DMS153 (cell line): ENCODE measurements at regions not wholly inside any gene's neighbourhood (a gene's known extent, or its start where the extent isn't known, plus 50 kb on each side); places are given as distances from the start of the nearest gene placed in this dataset.

Experiments
- DNase-seq: peaks from one replicate; lab custom pipeline; 2025; lab: John Stamatoyannopoulos, UW

DNA sequence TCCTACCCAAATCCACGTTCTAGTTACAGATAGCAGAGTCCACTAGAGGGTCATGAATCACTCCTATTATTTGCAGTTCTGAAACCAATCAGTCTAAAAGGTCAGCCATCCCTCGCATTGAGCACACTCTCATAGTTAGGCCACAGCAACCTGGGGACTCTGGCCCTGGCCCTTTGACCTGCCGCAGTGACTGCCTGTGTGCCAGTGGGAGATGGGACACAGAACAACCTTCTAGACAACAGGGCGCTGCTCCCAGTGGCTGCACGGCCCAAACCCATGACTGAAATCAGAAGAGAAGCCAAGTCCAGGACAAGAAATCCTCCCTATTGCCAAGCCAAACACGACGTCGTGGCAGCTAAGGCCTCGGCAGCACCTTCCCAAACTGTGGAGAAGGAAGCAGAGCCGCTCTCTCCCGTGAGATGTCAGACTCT lies 158.5 kb downstream of the HERPUD2 start:
- DNase-seq, result no peak

DNA sequence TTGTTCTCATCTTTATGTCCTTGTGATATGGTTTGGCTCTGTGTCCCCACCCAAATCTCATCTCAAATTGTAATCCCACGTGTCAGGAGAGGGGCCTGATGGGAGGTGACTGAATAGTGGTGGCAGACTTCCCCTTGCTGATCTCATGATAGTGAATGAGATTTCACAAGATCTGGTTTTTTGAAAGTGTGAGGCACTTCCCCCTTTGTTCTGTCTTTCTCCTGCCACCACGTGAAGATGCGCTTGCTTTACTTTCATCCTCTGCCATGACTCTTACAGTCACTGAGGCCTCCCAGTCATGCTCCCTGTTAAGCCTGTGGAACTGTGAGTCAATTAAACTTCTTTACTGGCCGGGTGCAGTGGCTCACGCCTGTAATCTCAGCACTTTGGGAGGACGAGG lies 161.0 kb downstream of the HERPUD2 start:
- no peak for DNase-seq

DNA sequence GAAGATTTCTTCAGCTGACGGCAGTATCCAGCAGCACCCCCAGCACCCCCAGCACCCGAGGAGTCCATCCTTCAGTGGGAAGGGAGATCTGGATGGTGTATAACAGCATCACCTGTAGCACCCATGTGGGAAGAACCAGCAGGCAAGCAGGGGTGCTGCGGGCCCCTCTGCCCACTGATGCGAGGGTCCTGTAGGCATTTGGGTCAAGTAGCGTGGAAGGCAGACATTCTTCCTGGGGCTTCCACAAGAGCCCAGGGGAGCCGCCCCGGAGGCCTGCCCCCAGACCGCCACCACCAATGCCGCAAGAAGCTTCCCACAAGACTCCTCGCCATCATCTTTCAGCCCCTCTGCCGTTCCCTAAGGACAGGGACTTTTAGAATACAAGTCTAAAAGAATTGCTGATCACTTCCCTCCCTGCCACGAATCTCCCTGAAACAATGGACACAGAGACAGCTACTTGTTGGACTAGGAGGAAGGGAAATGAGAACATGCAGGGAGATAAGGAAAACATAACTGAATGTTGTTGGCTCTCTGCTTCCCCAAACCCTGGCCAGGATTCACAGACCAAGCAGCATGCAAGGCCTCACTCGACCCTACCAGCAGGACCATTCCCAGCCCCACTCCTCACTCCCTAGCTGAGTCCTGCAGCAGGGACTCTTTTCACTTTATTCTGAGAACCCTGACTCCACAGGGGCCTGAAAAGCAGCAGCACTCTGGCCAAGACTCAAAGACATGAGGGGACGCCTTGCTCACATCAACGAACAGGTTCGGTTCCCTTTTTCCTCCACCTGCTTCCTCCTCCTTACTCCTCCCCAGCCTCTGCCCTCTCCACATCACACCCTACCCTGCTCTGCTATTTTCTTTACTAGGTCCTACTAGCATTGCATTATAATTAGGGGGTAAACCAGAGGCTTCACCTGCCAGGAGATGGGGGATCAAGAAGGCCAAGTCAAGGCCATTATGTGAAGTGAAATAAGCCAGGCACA lies 164.5 kb downstream of the HERPUD2 start:
- DNase-seq, result no peak

DNA sequence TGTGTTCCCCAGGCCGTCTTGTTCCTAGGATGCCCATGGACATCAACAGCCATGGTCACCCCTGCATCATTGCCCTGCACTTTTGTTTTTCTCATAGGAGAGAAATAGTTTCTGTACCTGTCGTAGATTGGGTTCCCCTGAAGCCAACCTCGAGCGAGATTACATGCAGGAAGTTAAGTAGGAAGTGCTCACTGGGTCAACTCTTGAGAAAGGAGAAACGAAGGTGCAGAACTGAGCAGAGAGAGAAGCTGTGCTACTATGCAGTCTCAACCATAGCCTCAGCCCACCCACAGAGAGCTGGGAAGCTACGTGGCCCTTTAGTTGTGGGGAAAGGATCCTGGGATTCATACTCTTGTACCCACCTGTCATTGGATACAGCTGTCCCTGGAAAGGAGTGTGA lies 165.2 kb downstream of the HERPUD2 start:
- DNase-seq, result no peak

DNA sequence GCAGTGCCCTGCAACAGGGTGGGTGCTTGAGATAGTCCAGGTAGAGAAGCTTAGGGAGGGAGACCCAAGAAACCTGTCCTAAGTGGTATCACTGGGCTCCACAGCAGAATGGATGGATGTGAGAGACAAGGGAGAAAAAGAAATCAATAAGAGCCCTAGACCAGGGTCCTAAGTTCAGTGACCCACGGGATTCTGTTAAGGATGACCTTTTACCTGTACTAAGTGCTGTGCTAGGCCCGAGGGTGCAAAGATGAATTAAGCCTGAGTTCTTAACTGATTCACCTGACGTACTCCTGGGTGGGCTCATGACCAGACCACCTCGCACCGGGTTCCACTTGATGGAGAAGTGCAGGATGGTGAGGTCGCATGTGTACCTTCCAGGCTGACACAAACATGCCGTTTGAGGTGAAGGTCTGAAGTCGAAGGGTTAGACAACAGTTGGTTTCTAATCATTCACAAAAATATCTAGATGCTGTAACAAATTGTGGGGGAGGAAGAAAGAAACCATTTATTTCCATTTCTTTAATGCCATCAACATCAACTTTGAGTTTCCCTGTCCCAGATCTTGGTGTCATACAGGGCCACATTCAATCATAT lies 166.5 kb downstream of the HERPUD2 start:
- DNase-seq, result no peak

DNA sequence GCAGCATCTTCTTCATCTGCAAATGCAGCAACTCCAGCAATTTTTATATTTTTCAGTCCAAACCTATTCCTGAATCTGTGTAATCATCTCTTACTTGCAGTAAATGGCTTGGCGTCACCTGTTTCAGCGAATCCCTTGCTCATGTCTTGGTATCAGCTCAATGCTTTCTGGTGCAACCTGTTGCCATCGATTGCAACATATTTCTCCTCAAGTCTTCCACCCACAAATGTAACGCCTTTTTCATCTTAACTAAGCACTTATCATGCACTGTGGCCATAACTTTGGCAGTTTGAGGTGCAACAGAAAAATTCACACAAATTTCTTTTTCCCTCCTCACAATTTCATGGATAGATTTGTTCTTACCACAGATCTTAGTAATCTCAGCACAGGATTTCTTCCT lies 168.3 kb downstream of the HERPUD2 start:
- DNase-seq, result no peak

DNA sequence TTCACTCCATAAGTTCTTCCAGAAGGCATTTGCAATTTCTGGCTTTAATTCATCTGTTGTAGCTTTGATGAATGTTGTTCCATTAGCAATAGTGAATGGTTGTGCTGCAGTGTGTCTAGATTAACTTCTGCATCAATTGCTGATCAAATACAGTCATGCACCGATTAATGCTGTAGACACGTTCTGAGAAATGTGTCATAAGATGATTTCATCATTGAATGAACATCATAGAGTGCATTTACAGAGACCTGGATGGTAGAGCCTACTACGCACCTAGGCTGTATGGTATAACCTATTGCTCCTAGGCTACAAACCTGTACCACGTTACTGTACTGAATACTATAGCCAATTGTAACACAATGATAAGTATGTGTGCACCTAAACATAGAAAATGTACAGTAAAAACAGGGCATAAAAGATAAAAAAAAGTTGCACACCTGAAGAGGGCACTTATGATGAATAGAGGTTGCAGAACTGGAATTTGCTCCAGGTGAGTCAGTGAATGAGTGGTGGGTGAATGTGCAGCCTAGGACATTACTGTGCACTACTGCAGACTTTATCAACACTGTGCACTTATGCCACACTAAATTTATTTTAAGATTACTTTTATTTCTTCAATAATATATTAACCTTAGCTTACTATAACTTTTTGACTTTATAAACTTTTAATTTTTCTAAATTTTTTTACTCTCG lies 170.7 kb downstream of the HERPUD2 start:
- DNase-seq, result no peak

DNA sequence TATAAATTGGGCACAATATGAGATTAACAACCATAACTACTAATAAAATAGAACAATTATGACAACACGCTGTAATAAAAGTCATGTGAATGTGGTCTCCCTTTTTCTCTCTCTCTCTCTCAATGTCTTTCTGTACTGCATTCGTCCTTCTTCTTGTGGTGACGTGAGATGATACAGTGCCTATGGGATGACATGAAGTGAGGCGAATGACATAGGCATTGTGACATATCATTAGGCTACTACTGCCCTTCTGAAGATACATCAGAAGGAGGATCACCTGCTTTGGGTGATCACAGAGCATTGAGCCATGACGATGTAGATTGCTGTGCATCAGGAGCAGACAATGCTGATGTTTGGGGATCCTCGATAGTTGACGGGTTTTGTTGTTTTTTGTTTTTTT lies 171.6 kb downstream of the HERPUD2 start:
- no peak for DNase-seq

DNA sequence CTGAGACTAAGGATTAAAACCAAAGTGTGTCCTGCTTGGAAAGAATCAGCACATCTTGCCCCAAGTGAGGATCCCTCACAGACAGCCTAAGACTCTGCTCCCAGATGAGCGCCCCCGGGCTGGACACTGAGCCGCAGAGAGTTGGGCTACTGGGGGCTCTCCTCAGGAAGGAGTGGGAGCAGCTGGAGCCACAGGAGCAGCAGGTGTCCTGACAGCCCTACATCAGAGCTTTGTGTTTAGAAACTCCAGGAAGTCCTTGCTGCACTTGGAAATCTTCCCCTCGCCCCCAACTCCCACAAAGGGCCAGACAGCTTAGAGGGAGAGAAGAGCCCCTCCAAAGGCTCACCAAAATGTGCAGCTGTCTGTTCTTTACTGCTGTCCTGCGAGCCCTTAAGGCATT lies 172.2 kb downstream of the HERPUD2 start:
- no peak for DNase-seq

DNA sequence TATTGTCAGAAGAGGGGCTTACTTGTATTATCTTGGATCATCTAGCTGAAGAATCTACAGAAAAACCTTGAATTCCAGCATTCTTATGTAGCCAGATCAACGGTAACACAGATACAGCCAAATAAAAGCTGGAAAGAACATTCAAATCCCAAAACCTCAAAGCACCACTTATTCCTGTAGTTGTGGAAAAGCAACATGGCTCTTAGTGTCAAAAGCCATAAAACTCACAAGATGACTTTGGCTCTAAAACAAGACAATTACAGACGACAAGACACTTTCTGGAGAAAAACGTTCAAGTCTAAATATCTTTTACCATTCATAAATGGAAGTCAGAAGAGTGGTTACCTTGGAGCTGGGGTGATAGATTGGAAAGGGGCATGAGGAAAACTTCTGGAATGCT lies 173.0 kb downstream of the HERPUD2 start:
- DNase-seq, result no peak

DNA sequence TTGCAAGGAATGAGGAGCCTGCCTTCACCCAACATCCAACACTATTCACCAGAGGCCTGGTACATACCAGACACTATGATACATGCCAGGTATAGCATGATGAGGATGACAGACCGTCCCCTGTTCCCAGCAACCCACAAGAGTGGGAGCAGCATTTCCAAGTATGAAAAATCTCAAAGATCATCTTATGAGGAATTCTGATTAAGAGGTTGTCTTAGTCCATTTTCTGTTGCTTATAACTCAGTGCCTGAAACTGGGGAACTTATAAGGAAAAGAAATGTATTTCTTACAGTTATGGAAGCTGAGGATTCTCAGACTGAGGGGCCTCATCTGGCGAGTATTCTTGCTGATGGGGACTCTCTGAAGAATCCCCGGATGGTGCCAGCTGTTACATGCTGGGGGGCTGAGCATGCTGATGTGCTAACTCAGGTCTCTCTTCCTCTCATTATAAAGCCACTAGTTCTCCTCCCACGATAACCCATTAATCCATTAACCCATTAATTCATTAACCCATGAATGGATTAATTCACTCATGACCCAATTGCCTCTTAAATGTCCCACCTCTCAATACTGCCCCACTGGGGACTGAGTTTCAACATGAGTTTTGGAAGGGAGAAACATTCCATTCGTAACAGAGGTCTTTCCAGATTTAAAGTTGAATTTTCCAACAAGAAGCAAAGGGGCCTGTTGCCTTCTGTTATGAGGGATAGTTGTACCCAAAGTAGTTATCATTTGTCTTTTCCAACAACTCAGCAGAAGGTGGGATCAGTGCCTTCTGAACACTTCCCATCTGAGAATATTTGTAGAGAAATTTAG lies 173.9 kb downstream of the HERPUD2 start:
- no peak for DNase-seq

DNA sequence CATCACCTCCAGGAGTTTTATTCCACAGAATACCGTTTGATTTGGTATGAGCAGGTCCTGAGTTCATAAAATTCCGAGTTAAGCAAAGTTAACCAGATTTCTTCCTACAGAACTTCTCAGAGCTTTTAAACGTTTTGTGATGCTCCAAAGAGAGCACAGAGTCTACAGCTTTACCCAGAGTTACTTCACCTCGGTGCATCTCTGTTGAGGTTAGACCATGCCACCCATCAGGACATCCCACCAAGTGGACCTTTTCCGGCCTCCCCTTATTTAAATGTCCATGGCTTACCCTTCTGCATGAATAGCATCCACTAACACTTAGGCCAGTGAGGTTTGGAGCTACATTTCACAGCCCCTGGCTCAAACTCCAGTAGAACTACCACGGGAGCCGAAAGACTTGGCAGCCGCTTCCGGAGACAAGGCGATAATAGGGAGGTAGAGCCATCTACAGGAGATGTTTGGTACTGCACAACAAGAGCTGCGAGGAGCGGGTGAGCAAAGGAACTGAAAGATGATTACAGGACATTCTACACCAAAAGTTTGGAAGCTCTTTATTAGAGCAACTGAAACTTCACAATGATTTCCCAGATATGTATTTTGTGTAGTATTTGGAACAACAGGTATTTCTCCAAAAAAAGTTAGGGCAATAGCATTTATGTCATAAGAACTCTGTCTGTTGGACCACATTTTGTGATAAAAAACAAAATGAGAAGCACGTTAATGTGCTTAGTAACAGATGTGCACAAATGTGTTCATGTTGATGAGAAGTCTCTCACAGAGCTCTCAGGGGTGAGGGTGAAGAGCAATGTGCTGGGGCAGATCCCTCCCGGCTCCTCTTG lies 174.7 kb downstream of the HERPUD2 start:
- DNase-seq, result peak; percentile 11

DNA sequence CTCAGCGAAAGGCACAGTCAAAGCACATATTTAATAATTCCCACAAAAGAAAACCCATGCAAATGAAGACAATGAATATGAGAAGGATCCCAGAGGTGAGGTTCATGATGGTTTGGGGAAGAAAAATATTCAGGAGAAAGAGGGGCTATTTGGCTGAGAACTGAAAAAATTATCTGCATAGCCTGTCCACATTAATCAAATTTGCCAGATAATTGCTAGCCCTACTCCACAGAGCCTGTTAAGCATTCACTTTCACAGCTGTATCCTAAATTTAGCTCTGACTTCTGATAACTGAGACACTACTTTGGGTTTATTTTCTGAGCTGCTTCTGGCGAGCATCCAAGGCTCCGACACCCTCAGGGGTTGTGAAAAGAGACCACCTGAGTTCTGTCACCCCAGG lies 176.2 kb downstream of the HERPUD2 start:
- DNase-seq, result no peak

DNA sequence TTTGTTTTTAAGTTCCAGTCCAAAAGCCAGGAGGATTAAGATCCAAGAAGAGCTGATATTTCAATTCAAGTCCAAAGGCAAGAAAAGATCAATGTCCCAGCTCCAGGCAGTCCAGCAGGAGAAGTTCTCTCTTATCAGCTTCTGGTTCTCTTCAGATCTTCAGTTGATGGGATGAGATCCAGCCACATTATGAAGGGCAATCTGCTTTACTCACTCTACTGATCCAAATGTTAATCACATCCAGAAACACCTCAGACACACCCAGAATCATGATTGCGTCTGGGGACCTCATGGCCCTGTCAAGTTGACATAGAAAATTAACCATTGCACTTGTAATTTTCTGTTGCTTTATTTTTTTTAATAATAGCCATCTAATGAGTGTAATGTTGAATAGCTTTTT lies 178.4 kb downstream of the HERPUD2 start:
- no peak for DNase-seq

DNA sequence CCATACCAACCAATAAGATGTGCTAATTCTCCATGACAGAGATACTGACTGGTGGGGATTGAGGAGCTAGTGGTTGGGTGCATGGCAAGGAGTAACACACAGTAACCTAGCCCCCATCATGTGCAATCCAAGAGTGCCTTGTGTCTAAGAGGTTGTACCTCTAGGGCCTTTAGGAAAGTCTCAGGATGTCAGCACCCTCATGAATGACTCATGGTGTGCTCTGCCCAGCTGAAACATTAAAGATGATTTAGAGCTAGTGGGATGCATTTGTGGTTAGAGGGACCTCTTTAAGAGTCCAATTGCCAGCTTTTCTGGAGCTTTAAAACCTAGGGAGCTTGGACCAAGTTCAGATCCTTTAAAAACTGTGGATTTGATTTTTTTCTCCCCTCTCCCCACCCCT lies 181.1 kb downstream of the HERPUD2 start:
- no peak for DNase-seq

DNA sequence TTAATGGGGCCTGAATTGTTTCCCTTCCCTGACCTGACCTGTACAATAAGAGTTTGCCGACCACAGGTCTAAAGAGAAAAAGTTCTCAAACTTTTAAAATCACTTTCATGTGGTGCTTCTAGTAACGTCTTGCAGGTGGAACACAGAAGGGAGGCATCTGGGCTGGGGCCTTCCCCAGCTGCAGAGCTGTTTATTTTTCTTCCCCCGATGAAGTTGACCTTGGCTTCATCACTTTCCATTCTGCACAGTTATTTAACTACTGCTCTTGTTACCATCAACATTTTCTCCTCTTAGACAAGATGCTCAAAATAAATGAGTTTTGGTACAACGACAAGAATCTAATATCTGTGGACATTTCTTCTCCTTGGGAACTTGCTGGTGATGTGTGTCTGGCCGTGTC lies 181.7 kb downstream of the HERPUD2 start:
- no peak for DNase-seq

DNA sequence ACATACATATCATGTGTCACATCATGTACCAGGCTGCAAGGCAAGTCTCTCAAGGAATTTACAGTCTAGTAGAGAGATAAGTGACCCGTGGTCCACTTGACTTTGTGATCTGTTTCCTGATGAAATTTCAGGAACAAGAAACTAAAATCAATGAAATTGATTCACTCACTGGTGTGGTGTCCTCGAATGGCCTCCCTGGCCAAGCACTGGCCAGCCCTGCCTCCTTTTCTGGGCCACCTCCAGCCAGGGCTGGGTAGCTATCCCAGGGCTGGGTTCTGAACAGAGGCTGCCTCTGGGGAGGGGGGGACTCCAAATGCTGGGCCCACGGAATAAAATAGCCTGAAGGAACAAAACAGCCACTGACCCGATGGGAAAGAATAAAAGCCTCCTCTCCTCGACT lies 182.2 kb downstream of the HERPUD2 start:
- DNase-seq, result no peak

DNA sequence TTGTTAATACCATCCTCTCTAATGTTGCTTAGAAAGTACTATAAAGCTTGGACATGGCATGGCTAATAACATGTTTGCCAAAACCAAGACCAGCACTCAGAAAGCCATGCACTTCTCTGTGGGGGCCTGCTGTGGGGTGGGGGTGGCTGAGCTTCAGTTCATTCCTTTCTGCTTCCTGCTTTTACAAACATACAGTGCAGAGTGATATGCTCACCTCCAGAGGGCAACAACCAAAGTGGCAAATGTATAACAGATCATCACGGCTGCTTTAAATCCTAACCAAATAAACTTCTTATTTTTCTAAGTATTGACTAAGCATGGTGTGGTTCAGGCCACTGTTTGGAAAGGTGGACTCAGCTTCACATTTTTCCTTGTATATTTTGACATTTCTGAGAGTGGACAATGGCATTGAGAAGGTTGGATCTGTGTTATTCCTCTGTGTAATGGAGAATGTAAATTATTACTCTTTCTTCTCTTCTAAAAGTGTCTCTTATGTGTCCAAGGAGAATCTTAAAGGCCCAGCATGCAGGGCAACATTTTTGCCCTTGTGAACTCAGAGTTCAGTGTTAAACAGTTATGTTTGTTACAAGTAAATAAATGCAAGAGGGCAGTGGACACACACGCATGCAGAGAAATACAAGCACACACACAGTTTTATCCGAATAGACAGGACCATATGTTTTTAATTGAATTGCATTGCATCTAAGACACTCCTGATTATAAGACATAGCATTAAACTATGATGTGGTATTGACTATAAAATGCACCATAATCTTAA lies 186.1 kb downstream of the HERPUD2 start:
- DNase-seq, result no peak

DNA sequence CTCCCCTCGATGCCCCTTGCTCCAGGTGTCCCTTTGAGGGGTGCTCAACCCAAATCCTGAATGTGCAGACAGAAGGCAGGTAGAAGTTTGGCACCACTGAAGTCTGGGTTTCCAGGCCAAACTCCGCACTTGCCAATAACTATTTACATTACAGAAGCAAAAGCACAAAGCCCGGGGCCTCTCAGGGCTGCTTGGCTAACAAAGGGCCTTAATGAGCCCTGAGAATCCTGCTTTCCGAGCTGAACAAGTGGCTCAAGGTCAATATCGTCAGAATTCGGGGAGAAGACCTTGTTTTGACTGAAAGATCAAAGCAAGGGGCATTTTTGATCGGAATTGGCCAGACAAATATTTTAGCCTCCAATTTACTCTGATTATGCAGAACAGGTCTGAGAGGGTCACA lies 189.9 kb downstream of the HERPUD2 start:
- peak; percentile 14 for DNase-seq

DNA sequence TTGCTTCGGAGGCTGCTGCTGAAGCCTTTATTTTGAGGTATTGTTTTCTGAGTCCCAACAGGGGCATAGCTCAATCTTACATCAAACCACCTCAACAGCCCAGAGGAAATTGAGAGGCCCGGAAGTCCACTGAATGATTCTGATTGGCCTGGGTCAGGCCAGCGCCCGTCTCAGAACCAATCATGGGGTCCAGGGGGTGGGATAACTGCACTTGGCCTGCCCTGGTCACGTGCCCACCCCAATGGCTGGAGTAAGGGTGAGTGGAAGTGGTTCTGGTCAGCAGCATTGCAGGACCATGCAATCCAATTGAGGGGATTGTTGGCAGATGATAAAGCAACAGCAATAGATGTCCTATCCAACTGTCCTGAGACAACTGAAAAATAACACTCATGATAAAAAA lies 190.6 kb downstream of the HERPUD2 start:
- no peak for DNase-seq
